Renal cortex interstitium (tissue), 11 donors: ENCODE measurements at regions not wholly inside any gene's neighbourhood (a gene's known extent, or its start where the extent isn't known, plus 50 kb on each side); places are given as distances from the start of the nearest gene placed in this dataset.
A peak's percentile ranks its signal among the peaks of the same experiment; 100 is the strongest.
"Not testable (repeated sequence)": the region's sequence is repeated elsewhere in the genome, so short reads cannot be mapped to it uniquely, and the experiment has no call there.

ENCODE experiments used
- DNase-seq, 11 donors: peaks; one replicate each; pipeline ENCODE4 v3.0.0-alpha.2; 2013; ENCODE audit warnings: low read depth in 9 of 11, low spot score in 4 of 11; ENCODE audit errors: extremely low read depth in 1 of 11

- not testable (repeated sequence) for DNase-seq
Measured at GRCh38 chr14:30278856-30279255, 280.1 kb upstream of the G2E3 start.

DNA sequence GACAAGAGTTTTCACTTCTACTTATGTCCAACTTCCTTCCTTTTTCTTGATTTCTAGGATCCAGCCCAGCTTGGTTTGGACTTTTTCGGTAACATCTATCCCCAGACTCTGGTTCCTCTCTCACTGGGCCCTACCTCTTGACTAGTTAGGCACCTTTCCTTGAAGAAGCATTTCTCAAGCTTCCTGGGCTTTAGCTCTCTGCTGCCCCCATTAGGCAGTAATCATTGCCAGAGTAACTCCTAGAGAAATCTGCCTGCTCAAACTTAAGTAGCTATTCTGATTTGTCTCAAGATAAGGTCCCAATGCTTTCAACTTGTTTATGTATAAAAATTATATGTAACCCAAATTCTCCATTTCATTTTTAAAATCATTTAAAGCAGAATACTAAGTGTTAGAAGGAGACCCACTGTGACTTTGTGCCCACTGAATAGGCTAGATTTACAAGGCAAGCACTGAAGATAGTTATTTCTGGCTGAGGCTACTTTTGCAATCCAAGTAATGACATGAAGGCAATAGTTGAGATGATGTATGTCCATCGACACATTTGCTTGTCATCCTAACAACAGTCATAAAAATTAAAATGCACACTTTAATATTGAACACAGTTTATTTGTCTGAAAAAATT is 275.0 kb upstream of the G2E3 start:
- DNase-seq = no peak

DNA sequence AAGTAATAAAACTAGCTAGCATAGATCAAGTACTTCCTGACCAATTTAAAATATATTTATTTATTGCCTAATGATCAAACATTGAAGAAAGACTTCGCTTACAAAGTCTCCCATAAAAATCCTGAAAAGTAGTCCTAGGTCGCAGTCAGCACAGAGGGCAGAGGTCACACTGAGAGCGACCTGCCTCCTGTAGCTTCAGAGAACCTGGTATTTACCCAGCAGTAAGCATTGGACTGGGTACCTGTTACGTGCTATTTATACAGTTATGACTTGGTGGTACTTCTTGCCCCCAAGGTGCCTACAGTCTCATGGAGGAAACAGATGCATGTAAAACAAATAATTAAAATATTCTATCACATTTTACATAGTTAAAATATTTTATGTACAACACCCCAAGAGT is 274.1 kb upstream of the G2E3 start:
- no peak for DNase-seq

- no peak for DNase-seq
Measured at GRCh38 chr14:30287579-30288445, 271.1 kb upstream of the G2E3 start.

DNA sequence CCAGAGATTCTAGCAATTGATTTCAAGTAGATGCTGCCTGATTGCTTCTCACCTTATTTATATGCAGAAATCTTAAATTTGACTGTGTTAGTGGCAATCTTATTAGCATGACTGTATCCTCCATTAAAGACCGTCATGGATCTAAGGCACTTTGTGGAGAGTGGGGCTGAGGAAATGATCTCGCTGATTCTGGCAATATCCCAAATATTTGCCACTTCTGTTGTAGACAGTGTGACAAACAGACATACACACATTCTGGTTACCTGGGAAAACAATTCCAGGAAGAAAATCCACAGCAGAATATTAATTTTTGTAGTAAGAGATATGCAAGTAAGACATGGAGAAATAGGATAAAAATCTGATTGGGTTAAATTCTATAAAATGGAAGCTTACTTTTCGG is 269.0 kb upstream of the G2E3 start:
- DNase-seq = no peak

- no peak for DNase-seq
Measured at GRCh38 chr14:30291216-30291615, 267.7 kb upstream of the G2E3 start.

DNA sequence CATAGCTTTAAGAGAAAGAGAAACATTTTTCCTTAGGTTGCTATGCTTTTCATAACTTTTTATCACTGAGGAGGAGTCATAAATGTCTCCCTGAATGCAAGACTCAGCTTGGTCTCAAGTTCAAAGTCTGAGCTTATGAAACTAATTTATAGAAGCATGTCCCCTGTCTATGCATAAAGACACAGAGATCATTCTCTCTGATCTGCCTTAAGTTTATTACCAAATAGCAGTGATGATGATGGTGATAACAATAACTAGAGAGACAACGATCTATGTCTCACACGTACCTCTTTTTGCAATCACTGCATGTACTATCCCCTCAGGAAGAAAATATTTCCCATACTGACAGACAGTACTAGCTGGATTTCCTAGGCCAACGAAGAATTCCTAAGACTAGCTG is 266.4 kb upstream of the G2E3 start:
- no peak for DNase-seq

GRCh38 chr14:30295980-30296379 is 263.0 kb upstream of the G2E3 start:
- DNase-seq = no peak

- DNase-seq = no peak
Measured at GRCh38 chr14:30296931-30297405, 262.0 kb upstream of the G2E3 start.

DNA sequence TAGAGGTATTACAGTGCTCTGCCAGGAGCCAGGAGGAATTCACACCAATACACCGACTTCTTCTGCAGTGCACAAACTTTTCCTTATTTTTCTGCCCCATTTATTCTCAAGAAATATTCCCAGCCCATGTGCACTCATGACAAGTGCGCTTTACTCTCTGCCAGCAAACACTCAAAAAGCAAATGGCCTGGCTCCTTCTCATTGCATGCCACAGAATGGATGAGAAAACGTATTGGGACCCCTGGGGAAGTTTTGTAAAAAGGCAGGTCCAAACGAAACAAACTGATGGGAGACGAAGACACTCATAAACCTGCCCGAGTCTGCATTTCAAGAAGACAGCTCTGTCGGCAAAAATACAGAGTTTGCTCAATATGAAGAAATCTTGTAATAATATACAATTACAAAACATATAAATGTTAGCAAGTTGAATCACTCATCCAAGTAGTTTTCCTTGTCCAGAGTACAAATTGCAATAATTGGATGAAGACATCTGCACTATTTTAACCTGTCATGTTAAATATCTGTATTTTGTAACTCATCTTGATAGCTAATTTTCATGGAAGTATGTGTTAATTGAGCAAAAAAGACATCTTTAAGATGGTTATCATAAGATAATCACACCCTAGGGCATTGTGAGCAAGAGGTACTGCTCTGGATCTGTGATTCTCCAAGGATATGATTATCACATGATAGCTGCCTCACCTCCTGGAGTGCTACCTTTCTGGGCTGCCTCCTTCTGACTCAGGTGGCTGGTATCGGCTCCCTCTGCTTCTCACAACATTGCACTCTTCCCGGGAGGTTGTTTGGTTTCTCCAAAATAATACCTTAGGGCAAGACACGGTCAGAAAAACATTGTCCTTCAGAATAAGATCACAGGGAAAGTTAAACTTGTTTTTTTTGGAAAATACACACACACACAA is 260.8 kb upstream of the G2E3 start:
- no peak for DNase-seq

GRCh38 chr14:30299915-30300314 is 259.0 kb upstream of the G2E3 start:
- DNase-seq = no peak

GRCh38 chr14:30303350-30303749 is 255.6 kb upstream of the G2E3 start:
- no peak for DNase-seq

DNA sequence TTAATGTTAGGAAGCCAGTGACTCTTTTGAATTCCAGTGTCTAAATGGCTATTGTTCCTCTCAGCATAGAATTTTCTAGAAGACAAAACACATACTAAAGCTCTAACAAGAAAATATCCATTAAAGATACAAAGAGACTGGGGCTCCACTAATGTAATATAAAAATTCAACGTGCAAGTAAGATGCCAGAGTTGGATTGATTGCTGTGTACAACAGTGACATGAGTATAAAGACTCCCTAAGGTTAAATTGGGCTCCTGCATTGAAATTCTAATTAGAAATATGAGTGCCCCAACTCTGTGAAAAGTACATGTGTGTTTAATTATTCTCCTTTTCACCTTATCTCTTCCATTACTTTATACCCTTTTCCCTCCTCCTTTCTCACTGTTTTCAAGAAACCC is 253.6 kb upstream of the G2E3 start:
- no peak for DNase-seq

GRCh38 chr14:30309405-30309804 is 249.6 kb upstream of the G2E3 start:
- DNase-seq = no peak

DNA sequence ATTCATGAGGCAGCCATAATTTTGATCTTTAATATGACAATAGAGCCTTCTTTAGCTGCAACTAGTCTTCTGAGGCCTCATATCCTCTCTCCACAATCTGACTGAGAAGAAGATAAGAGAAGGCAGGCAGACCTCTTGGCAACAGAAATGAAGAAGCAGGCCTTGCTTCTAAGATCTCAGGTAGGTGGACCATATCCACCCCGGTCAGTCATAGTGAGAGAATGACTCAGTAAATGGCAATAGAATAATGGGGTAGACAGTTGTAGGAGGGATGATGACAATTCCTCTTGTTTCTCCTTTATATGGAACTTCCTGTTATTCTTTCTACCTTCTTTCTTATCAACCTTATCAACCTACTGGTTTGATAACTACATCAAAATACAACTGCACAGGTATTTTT is 246.7 kb upstream of the G2E3 start:
- no peak for DNase-seq

- DNase-seq = peak in 1 of 11 donors; percentile 12
Measured at GRCh38 chr14:30317729-30318128, 241.2 kb upstream of the G2E3 start.

DNA sequence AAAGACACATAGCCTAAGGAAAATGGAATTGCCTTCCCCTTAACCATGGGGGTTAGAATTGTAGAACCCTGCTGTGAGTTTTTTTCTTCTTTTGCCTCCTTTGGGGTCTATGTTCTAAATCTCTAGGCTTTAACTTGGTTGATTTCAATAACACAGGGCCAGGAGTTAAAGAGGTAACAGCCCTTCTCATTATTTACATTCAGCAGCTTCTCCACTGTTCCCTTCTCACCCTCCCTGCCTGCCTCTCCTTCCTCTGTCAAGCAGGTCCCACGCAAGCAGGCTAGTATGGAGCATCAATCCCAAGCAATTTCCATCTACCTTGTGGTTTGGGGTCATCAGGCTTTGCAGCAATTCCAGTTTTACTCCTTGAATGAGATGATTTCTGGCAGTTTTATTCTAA is 236.1 kb upstream of the G2E3 start:
- no peak for DNase-seq

DNA sequence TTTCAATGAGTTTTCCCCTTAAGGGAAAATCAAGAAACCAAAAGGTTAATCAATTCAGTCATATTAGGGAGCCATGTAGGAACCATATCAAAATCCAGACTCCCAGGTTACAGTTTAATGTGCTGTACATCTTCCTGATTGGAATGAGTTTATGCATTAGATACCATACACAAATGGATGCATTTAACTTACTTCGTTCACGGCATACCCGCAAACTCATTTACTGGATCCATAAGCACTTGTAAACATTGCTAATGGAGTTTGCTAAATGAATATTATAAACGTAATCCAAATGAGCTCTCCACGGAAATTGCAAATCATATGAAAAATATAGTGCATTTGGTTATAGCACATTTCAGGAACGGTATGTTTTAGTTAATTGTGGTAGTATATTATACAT is 228.9 kb upstream of the G2E3 start:
- DNase-seq = no peak

GRCh38 chr14:30330445-30330844 is 228.5 kb upstream of the G2E3 start:
- DNase-seq = no peak

DNA sequence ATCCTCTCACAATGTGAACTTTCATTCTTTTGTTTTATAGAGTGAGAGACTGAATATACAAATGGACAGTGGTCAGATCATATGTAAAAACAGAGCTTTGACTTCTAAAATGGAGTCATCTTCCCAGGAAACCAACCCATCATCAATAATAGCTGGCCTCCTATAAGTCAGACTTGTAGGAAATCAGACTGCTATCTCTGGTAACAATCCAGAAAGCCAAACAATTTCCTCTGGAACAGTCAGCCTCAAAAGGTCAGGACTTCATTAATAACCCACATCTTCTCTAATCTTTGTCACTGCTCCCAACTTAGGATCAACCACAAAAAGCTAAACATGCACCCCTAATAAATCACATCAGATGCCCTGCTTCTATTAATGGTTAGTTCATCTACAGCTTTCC is 227.9 kb upstream of the G2E3 start:
- DNase-seq = no peak
